AG09319 (cell line): ENCODE measurements at regions not wholly inside any gene's neighbourhood (a gene's known extent, or its start where the extent isn't known, plus 50 kb on each side); places are given as distances from the start of the nearest gene placed in this dataset.
A peak's percentile ranks its signal among the peaks of the same experiment; 100 is the strongest.

Experiments
- DNase-seq: peaks from one replicate; pipeline ENCODE4 v3.0.0-alpha.2; 2010; ENCODE audit warnings: low read depth; ENCODE audit errors: extremely low read depth
- CTCF ChIP-seq: IDR thresholded peaks from 2 replicates; pipeline ENCODE4 v1.5.1; 2011; ENCODE audit warnings: low read depth, mild to moderate bottlenecking, inconsistent platforms, low read length, moderate library complexity

- no peak for TF ChIP-seq CTCF
These were observed 458.1 kb upstream of the NR2F2 start for GRCh38 chr15:95872366-95872771.

GRCh38 chr15:95874637-95875036, 455.9 kb upstream of the NR2F2 start:
- no peak for TF ChIP-seq CTCF
- DNase-seq = no peak

More at GRCh38 chr15:95872366-95872771, 458.1 kb upstream of the NR2F2 start:
- DNase-seq = no peak

- TF ChIP-seq CTCF = no peak; the same call in none of the 2 replicates
- DNase-seq = peak; percentile 52
These were observed 455.3 kb upstream of the NR2F2 start for GRCh38 chr15:95875121-95875643.

- no peak for TF ChIP-seq CTCF
These were observed 450.4 kb upstream of the NR2F2 start for GRCh38 chr15:95880031-95880570.

GRCh38 chr15:95880630-95881029, 449.9 kb upstream of the NR2F2 start:
- no peak for DNase-seq
- TF ChIP-seq CTCF = no peak

More at GRCh38 chr15:95880031-95880570, 450.4 kb upstream of the NR2F2 start:
- DNase-seq = no peak

- no peak for TF ChIP-seq CTCF
- no peak for DNase-seq
These were observed 447.4 kb upstream of the NR2F2 start for GRCh38 chr15:95883064-95883463.

- no peak for DNase-seq
These were observed 446.2 kb upstream of the NR2F2 start for GRCh38 chr15:95884276-95884675.

More at GRCh38 chr15:95884276-95884675, 446.2 kb upstream of the NR2F2 start:
- no peak for TF ChIP-seq CTCF
